Activated CD4-positive, alpha-beta memory T cell treated with anti-CD3 and anti-CD28 coated beads for 36 hours (primary cell): ENCODE measurements at regions not wholly inside any gene's neighbourhood (a gene's known extent, or its start where the extent isn't known, plus 50 kb on each side); places are given as distances from the start of the nearest gene placed in this dataset.

Experiments used
- CTCF ChIA-PET: fragments of 350-600 bp; sonication (Branson Sonifier 250); formaldehyde crosslinking; loops from one replicate; lab custom pipeline; 2021; ENCODE audit warnings: antibody characterized with exemption, inconsistent platforms; lab: Charles Lee
- POLR2A ChIA-PET: fragments of 350-600 bp; sonication (Branson Sonifier 250); formaldehyde crosslinking; loops from one replicate; lab custom pipeline; 2021; ENCODE audit warnings: antibody characterized with exemption; lab: Charles Lee
- DNase-seq: peaks from one replicate; pipeline ENCODE4 v3.0.0-alpha.2; 2020
- H3K27ac Mint-ChIP-seq: one replicate; pipeline ENCODE4 v1.8.0; 2021; ENCODE audit warnings: mixed read lengths
- H3K27me3 Mint-ChIP-seq: one replicate; pipeline ENCODE4 v1.8.0; 2021; ENCODE audit warnings: mixed read lengths
- H3K36me3 Mint-ChIP-seq: one replicate; pipeline ENCODE4 v1.8.0; 2021; ENCODE audit warnings: mixed read lengths
- H3K4me1 Mint-ChIP-seq: one replicate; pipeline ENCODE4 v1.8.0; 2021; ENCODE audit warnings: low read depth, mixed read lengths
- H3K4me3 Mint-ChIP-seq: one replicate; pipeline ENCODE4 v1.8.0; 2021; ENCODE audit warnings: mild to moderate bottlenecking, mixed read lengths
- H3K9me3 Mint-ChIP-seq: one replicate; pipeline ENCODE4 v1.8.0; 2021; ENCODE audit warnings: mixed read lengths
- intact Hi-C: fragments of 100-400 bp; cut with micrococcal nuclease; formaldehyde crosslinking; loops from one replicate; pipeline ENCODE4 v1.15.1; 2023

GRCh38 chr3:187571701-187572100 is 98.5 kb downstream of the SST start:
- Mint-ChIP-seq H3K9me3 (no peaks in the 10 kb centered on the region), H3K36me3 (no peaks in the 10 kb centered on the region), H3K27ac (no peak overlapping the region), H3K27me3 (peaks cover 10% of the 10 kb centered on the region), H3K4me3 (no peak overlapping the region), H3K4me1 (no peaks in the 10 kb centered on the region)
- CTCF ChIA-PET = no interaction called here
- no peak for DNase-seq
- intact Hi-C loops = no loop called here
- POLR2A ChIA-PET = no interaction called here

- no peaks in the 10 kb centered on the region for H3K36me3 Mint-ChIP-seq
- H3K4me3 Mint-ChIP-seq = no peak overlapping the region
- no peak for DNase-seq
- no peaks in the 10 kb centered on the region for H3K9me3 Mint-ChIP-seq
- ChIA-PET POLR2A (no interaction called here), CTCF (interaction anchor here (1.5 kb wide), 1 partner anchor 109 kb away, joined by 6 read pairs; no protein-coding TSS in a partner anchor)
- no peaks in the 10 kb centered on the region for H3K4me1 Mint-ChIP-seq
- intact Hi-C loops = no loop called here
- no peak overlapping the region for H3K27ac Mint-ChIP-seq
- peaks cover 8% of the 10 kb centered on the region for H3K27me3 Mint-ChIP-seq
Observed at GRCh38 chr3:187570776-187571175, 99.4 kb downstream of the SST start.

GRCh38 chr3:187568171-187568570 is 102.0 kb downstream of the SST start:
- no peak for DNase-seq
- H3K4me3 Mint-ChIP-seq = no peak overlapping the region
- H3K36me3 Mint-ChIP-seq = no peaks in the 10 kb centered on the region
- POLR2A ChIA-PET = no interaction called here
- H3K4me1 Mint-ChIP-seq = peaks cover 2% of the 10 kb centered on the region
- H3K27me3 Mint-ChIP-seq = peaks cover 11% of the 10 kb centered on the region
- H3K27ac Mint-ChIP-seq = no peak overlapping the region
- intact Hi-C loops = no loop called here
- CTCF ChIA-PET = interaction anchor here (0.9 to 1.4 kb wide), 2 partner anchors 111 to 249 kb away, joined by 4 read pairs; no protein-coding TSS in a partner anchor
- H3K9me3 Mint-ChIP-seq = no peaks in the 10 kb centered on the region

GRCh38 chr3:187567661-187568121 is 102.5 kb downstream of the SST start:
- Mint-ChIP-seq H3K27me3 (peaks cover 11% of the 10 kb centered on the region), H3K27ac (no peak overlapping the region), H3K9me3 (no peaks in the 10 kb centered on the region), H3K4me1 (peaks cover 2% of the 10 kb centered on the region), H3K4me3 (no peak overlapping the region), H3K36me3 (no peaks in the 10 kb centered on the region)
- ChIA-PET CTCF (interaction anchor here (0.9 to 1.4 kb wide), 2 partner anchors 112 to 248 kb away, joined by 4 read pairs; no protein-coding TSS in a partner anchor), POLR2A (no interaction called here)
- intact Hi-C loops = no loop called here
- DNase-seq = no peak

- peaks cover 2% of the 10 kb centered on the region for H3K4me1 Mint-ChIP-seq
- ChIA-PET POLR2A (no interaction called here), CTCF (interaction anchor here (1.4 kb wide), 1 partner anchor 112 kb away, joined by 4 read pairs; no protein-coding TSS in a partner anchor)
- intact Hi-C loops = no loop called here
- no peak overlapping the region for H3K27ac Mint-ChIP-seq
- no peak for DNase-seq
- H3K36me3 Mint-ChIP-seq = no peaks in the 10 kb centered on the region
- H3K27me3 Mint-ChIP-seq = peaks cover 11% of the 10 kb centered on the region
- no peak overlapping the region for H3K4me3 Mint-ChIP-seq
- no peaks in the 10 kb centered on the region for H3K9me3 Mint-ChIP-seq
Observed at GRCh38 chr3:187567021-187567420, 103.2 kb downstream of the SST start.

GRCh38 chr3:187565701-187566100 is 104.5 kb downstream of the SST start:
- peaks cover 11% of the 10 kb centered on the region for H3K27me3 Mint-ChIP-seq
- ChIA-PET CTCF (interaction anchor here (2.0 to 2.1 kb wide), 2 partner anchors 114 to 246 kb away, joined by 7 read pairs; no protein-coding TSS in a partner anchor), POLR2A (no interaction called here)
- H3K36me3 Mint-ChIP-seq = no peaks in the 10 kb centered on the region
- DNase-seq = no peak
- H3K9me3 Mint-ChIP-seq = no peaks in the 10 kb centered on the region
- no peak overlapping the region for H3K27ac Mint-ChIP-seq
- intact Hi-C loops = no loop called here
- H3K4me3 Mint-ChIP-seq = no peak overlapping the region
- peaks cover 2% of the 10 kb centered on the region for H3K4me1 Mint-ChIP-seq

- ChIA-PET CTCF (no interaction called here), POLR2A (no interaction called here)
- DNase-seq = no peak
- no peaks in the 10 kb centered on the region for H3K4me1 Mint-ChIP-seq
- no peaks in the 10 kb centered on the region for H3K27me3 Mint-ChIP-seq
- intact Hi-C loops = no loop called here
- H3K27ac Mint-ChIP-seq = no peak overlapping the region
- H3K4me3 Mint-ChIP-seq = no peak overlapping the region
- no peaks in the 10 kb centered on the region for H3K9me3 Mint-ChIP-seq
- H3K36me3 Mint-ChIP-seq = no peaks in the 10 kb centered on the region
Observed at GRCh38 chr3:187558990-187559389, 111.2 kb downstream of the SST start.

- DNase-seq = no peak
- intact Hi-C loops = no loop called here
- Mint-ChIP-seq H3K4me1 (no peaks in the 10 kb centered on the region), H3K27ac (no peak overlapping the region), H3K36me3 (no peaks in the 10 kb centered on the region), H3K4me3 (no peak overlapping the region), H3K9me3 (no peaks in the 10 kb centered on the region), H3K27me3 (peaks cover 13% of the 10 kb centered on the region)
- ChIA-PET POLR2A (no interaction called here), CTCF (no interaction called here)
Observed at GRCh38 chr3:187551416-187551815, 118.8 kb downstream of the SST start.

- Mint-ChIP-seq H3K4me3 (no peak overlapping the region), H3K4me1 (no peaks in the 10 kb centered on the region), H3K27ac (no peak overlapping the region), H3K27me3 (peaks cover 14% of the 10 kb centered on the region), H3K9me3 (no peaks in the 10 kb centered on the region), H3K36me3 (no peaks in the 10 kb centered on the region)
- DNase-seq = no peak
- ChIA-PET CTCF (no interaction called here), POLR2A (no interaction called here)
- intact Hi-C loops = no loop called here
Observed at GRCh38 chr3:187550446-187550845, 119.7 kb downstream of the SST start.

GRCh38 chr3:187545366-187545765 is 124.8 kb downstream of the SST start:
- no peak overlapping the region for H3K27ac Mint-ChIP-seq
- intact Hi-C loops = no loop called here
- no peak overlapping the region for H3K4me3 Mint-ChIP-seq
- peaks cover 5% of the 10 kb centered on the region for H3K9me3 Mint-ChIP-seq
- ChIA-PET POLR2A (no interaction called here), CTCF (no interaction called here)
- H3K4me1 Mint-ChIP-seq = no peaks in the 10 kb centered on the region
- peaks cover 14% of the 10 kb centered on the region for H3K27me3 Mint-ChIP-seq
- no peak for DNase-seq
- no peaks in the 10 kb centered on the region for H3K36me3 Mint-ChIP-seq

- intact Hi-C loops = no loop called here
- H3K9me3 Mint-ChIP-seq = peaks cover 5% of the 10 kb centered on the region
- no peak overlapping the region for H3K27ac Mint-ChIP-seq
- ChIA-PET POLR2A (no interaction called here), CTCF (no interaction called here)
- no peaks in the 10 kb centered on the region for H3K4me1 Mint-ChIP-seq
- H3K4me3 Mint-ChIP-seq = no peak overlapping the region
- DNase-seq = no peak
- H3K36me3 Mint-ChIP-seq = no peaks in the 10 kb centered on the region
- peaks cover 9% of the 10 kb centered on the region for H3K27me3 Mint-ChIP-seq
Observed at GRCh38 chr3:187544326-187544725, 125.9 kb downstream of the SST start.

GRCh38 chr3:187540847-187541246 is 129.3 kb downstream of the SST start:
- no peak overlapping the region for H3K27ac Mint-ChIP-seq
- peaks cover 5% of the 10 kb centered on the region for H3K9me3 Mint-ChIP-seq
- no peak for DNase-seq
- CTCF ChIA-PET = no interaction called here
- POLR2A ChIA-PET = no interaction called here
- H3K36me3 Mint-ChIP-seq = no peaks in the 10 kb centered on the region
- no peaks in the 10 kb centered on the region for H3K4me1 Mint-ChIP-seq
- H3K27me3 Mint-ChIP-seq = peaks cover 5% of the 10 kb centered on the region
- intact Hi-C loops = no loop called here
- no peak overlapping the region for H3K4me3 Mint-ChIP-seq

- no peaks in the 10 kb centered on the region for H3K36me3 Mint-ChIP-seq
- no peaks in the 10 kb centered on the region for H3K4me1 Mint-ChIP-seq
- H3K27me3 Mint-ChIP-seq = peaks cover 11% of the 10 kb centered on the region
Observed at GRCh38 chr3:187536185-187536584, 134.0 kb downstream of the SST start.

More at GRCh38 chr3:187536185-187536584, 134.0 kb downstream of the SST start:
- Mint-ChIP-seq H3K9me3 (peaks cover 5% of the 10 kb centered on the region), H3K4me3 (no peak overlapping the region), H3K27ac (no peak overlapping the region)
- POLR2A ChIA-PET = no interaction called here
- CTCF ChIA-PET = no interaction called here
- intact Hi-C loops = no loop called here
- DNase-seq = no peak
